Neural progenitor cell (in vitro differentiated cells): ENCODE measurements at regions not wholly inside any gene's neighbourhood (a gene's known extent, or its start where the extent isn't known, plus 50 kb on each side); places are given as distances from the start of the nearest gene placed in this dataset.

Experiments used
- DNase-seq: peaks from one replicate; pipeline ENCODE4 v3.0.0-alpha.2; 2016; ENCODE audit warnings: low spot score
- H2AFZ ChIP-seq: fragments of 200-600 bp; sonication (generic); replicated peaks from 2 replicates; pipeline ENCODE4 v1.6.1; 2016; ENCODE audit warnings: antibody characterized with exemption
- H3F3A ChIP-seq: fragments of 200-600 bp; sonication (generic); 2 replicates; pipeline ENCODE4 v1.6.1; 2016; ENCODE audit warnings: antibody characterized with exemption, low read depth
- H3K27ac ChIP-seq: fragments of 200-600 bp; sonication (generic); 2 replicates; pipeline ENCODE4 v1.5.1; 2016; ENCODE audit warnings: mild to moderate bottlenecking
- H3K27me3 ChIP-seq: fragments of 200-600 bp; sonication (generic); 2 replicates; pipeline ENCODE4 v1.6.1; 2016; ENCODE audit warnings: mild to moderate bottlenecking, moderate library complexity
- H3K36me3 ChIP-seq: fragments of 200-600 bp; sonication (generic); 2 replicates; pipeline ENCODE4 v1.5.1; 2016
- H3K4me1 ChIP-seq: fragments of 200-600 bp; sonication (generic); 2 replicates; pipeline ENCODE4 v1.6.1; 2016; ENCODE audit warnings: mixed run types
- H3K4me2 ChIP-seq: fragments of 200-600 bp; sonication (generic); 2 replicates; pipeline ENCODE4 v1.6.1; 2016
- H3K4me3 ChIP-seq: fragments of 200-600 bp; sonication (generic); 2 replicates; pipeline ENCODE4 v1.5.1; 2016
- H3K79me2 ChIP-seq: fragments of 200-600 bp; sonication (generic); 2 replicates; pipeline ENCODE4 v1.6.1; 2016; ENCODE audit warnings: low read depth
- H3K9ac ChIP-seq: fragments of 200-600 bp; sonication (generic); 2 replicates; pipeline ENCODE4 v1.6.1; 2016
- H3K9me3 ChIP-seq: fragments of 200-600 bp; sonication (generic); 2 replicates; pipeline ENCODE4 v1.5.1; 2016; ENCODE audit warnings: low read depth
- H4K20me1 ChIP-seq: fragments of 200-600 bp; sonication (generic); 2 replicates; pipeline ENCODE4 v1.6.1; 2016; ENCODE audit warnings: low read depth
- H3K27ac Mint-ChIP-seq: 3 replicates; pipeline ENCODE4 v1.8.0; 2021; ENCODE audit warnings: mixed read lengths
- H3K27me3 Mint-ChIP-seq: 2 replicates; pipeline ENCODE4 v1.8.0; 2022; ENCODE audit warnings: low read depth, mild to moderate bottlenecking, inconsistent platforms, moderate library complexity, mixed read lengths; ENCODE audit not compliant: insufficient read depth
- H3K36me3 Mint-ChIP-seq: 3 replicates; pipeline ENCODE4 v1.8.0; 2021; ENCODE audit warnings: mixed read lengths
- H3K4me1 Mint-ChIP-seq: 3 replicates; pipeline ENCODE4 v1.8.0; 2021; ENCODE audit warnings: mixed read lengths
- H3K4me3 Mint-ChIP-seq: 3 replicates; pipeline ENCODE4 v1.8.0; 2021; ENCODE audit warnings: mild to moderate bottlenecking, moderate library complexity, mixed read lengths
- H3K9me3 Mint-ChIP-seq: 3 replicates; pipeline ENCODE4 v1.8.0; 2020; ENCODE audit warnings: mixed read lengths
- EZH2 ChIP-seq: fragments of 200-600 bp; sonication (generic); IDR thresholded peaks from 2 replicates; pipeline ENCODE4 v1.6.1; 2017; ENCODE audit warnings: antibody characterized with exemption, mild to moderate bottlenecking, moderate library complexity
- EZH2phosphoT487 ChIP-seq: fragments of 200-600 bp; sonication (generic); IDR thresholded peaks from 2 replicates; pipeline ENCODE4 v1.6.1; 2017; ENCODE audit warnings: antibody characterized with exemption
- TF ChIP-seq, protein P1 (sequence below): fragments of 200-600 bp; sonication (generic); IDR thresholded peaks from 2 replicates; pipeline ENCODE4 v1.5.1; 2017; ENCODE audit warnings: antibody characterized with exemption, mild to moderate bottlenecking

- Mint-ChIP-seq H3K36me3 (no peaks in the 10 kb centered on the region), H3K27me3 (peaks cover 22% of the 10 kb centered on the region), H3K4me3 (no peak overlapping the region), H3K27ac (no peak overlapping the region), H3K4me1 (peaks cover 23% of the 10 kb centered on the region), H3K9me3 (peaks cover under 1% of the 10 kb centered on the region)
- H3K27ac ChIP-seq, result no peak overlapping the region
- H3K9me3 ChIP-seq, result no peaks in the 10 kb centered on the region
- no peaks in the 10 kb centered on the region for H3K27me3 ChIP-seq
- H3K4me2 ChIP-seq, result no peak overlapping the region
- DNase-seq, result no peak
- H3F3A ChIP-seq, result no peaks in the 10 kb centered on the region
- peaks cover 14% of the 10 kb centered on the region for H3K4me1 ChIP-seq
- no peak overlapping the region for H3K4me3 ChIP-seq
- H4K20me1 ChIP-seq, result no peaks in the 10 kb centered on the region
- no peak overlapping the region for H2AFZ ChIP-seq
- no peaks in the 10 kb centered on the region for H3K36me3 ChIP-seq
- H3K9ac ChIP-seq, result no peak overlapping the region
- H3K79me2 ChIP-seq, result no peaks in the 10 kb centered on the region
- TF ChIP-seq EZH2 (no peak), EZH2phosphoT487 (no peak)
- TF ChIP-seq, protein P1, sequence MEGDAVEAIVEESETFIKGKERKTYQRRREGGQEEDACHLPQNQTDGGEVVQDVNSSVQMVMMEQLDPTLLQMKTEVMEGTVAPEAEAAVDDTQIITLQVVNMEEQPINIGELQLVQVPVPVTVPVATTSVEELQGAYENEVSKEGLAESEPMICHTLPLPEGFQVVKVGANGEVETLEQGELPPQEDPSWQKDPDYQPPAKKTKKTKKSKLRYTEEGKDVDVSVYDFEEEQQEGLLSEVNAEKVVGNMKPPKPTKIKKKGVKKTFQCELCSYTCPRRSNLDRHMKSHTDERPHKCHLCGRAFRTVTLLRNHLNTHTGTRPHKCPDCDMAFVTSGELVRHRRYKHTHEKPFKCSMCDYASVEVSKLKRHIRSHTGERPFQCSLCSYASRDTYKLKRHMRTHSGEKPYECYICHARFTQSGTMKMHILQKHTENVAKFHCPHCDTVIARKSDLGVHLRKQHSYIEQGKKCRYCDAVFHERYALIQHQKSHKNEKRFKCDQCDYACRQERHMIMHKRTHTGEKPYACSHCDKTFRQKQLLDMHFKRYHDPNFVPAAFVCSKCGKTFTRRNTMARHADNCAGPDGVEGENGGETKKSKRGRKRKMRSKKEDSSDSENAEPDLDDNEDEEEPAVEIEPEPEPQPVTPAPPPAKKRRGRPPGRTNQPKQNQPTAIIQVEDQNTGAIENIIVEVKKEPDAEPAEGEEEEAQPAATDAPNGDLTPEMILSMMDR, result no peak
Observed at GRCh38 chr3:44106756-44107155, 134.9 kb upstream of the TOPAZ1 start.

DNA sequence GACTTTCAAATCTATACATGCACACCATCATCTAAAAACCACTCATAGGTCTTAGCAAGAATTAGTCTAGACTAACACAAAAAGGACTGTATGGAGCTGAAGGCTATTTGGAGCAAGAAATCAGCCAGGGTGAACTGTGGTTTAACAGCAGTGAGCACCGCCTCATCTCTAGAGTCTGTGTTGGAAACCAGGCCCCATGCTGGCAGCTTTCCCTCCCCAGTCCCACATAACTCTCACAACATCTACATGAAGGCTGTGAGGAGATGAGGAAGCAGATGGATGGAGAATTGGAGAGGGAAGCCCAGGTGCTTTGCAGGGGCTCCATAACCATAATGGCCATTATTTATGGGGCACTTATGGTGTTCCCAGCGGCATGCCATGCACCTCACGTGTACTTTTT, 133.2 kb upstream of the TOPAZ1 start:
- no peak for TF ChIP-seq EZH2phosphoT487
- TF ChIP-seq, protein P1, result no peak
- TF ChIP-seq EZH2, result no peak
- Mint-ChIP-seq H3K4me1 (peaks cover 23% of the 10 kb centered on the region), H3K4me3 (no peak overlapping the region), H3K9me3 (peaks cover 2% of the 10 kb centered on the region), H3K27ac (no peak overlapping the region), H3K36me3 (no peaks in the 10 kb centered on the region), H3K27me3 (peaks cover 24% of the 10 kb centered on the region)
- Histone ChIP-seq H3K36me3 (no peaks in the 10 kb centered on the region), H3K27ac (no peak overlapping the region), H3F3A (no peaks in the 10 kb centered on the region), H2AFZ (no peak overlapping the region), H3K79me2 (no peaks in the 10 kb centered on the region), H4K20me1 (no peaks in the 10 kb centered on the region), H3K4me3 (no peak overlapping the region), H3K4me2 (no peak overlapping the region), H3K27me3 (no peaks in the 10 kb centered on the region), H3K9me3 (no peaks in the 10 kb centered on the region), H3K4me1 (peaks cover 14% of the 10 kb centered on the region), H3K9ac (no peak overlapping the region)
- DNase-seq, result no peak

- Histone ChIP-seq H3K27me3 (no peaks in the 10 kb centered on the region), H3F3A (no peaks in the 10 kb centered on the region), H3K4me1 (peaks cover 14% of the 10 kb centered on the region), H3K9me3 (no peaks in the 10 kb centered on the region), H3K9ac (no peak overlapping the region), H4K20me1 (no peaks in the 10 kb centered on the region), H3K36me3 (no peaks in the 10 kb centered on the region), H3K4me2 (no peak overlapping the region), H3K79me2 (no peaks in the 10 kb centered on the region), H3K27ac (no peak overlapping the region), H2AFZ (no peak overlapping the region), H3K4me3 (no peak overlapping the region)
- H3K27ac Mint-ChIP-seq, result no peak overlapping the region
- H3K4me3 Mint-ChIP-seq, result no peak overlapping the region
- H3K9me3 Mint-ChIP-seq, result peaks cover 2% of the 10 kb centered on the region
- H3K4me1 Mint-ChIP-seq, result peaks cover 23% of the 10 kb centered on the region
- H3K27me3 Mint-ChIP-seq, result peaks cover 22% of the 10 kb centered on the region
- no peaks in the 10 kb centered on the region for H3K36me3 Mint-ChIP-seq
- TF ChIP-seq EZH2, result no peak
- TF ChIP-seq EZH2phosphoT487, result no peak
- TF ChIP-seq, protein P1, result no peak
- no peak for DNase-seq
Observed at GRCh38 chr3:44109771-44110361, 131.8 kb upstream of the TOPAZ1 start.
